ENCODE measurements at regions not wholly inside any gene's neighbourhood (a gene's known extent, or its start where the extent isn't known, plus 50 kb on each side); places are given as distances from the start of the nearest gene placed in this dataset.

DNA sequence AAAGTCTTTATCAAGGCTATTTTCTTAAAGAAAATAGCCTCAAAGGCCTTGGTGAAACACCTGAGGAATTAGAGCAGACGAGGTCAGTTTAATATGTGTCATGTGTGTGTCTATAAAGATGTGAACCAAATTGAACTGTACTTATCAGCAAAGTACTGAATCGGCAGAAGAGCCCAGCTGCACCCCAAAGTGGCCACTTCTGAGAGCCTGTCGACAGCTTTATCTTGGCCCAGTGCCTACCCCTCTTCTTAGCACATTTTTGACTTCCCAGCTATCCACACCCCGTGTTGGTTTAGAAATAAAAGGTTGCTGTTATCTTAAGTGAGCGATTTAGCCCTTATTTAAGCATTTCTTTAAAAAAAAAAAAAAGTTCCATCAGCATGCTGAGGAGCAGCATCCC, 329.7 kb downstream of the FBXW7 start:
- TF ChIP-seq, protein P1, sequence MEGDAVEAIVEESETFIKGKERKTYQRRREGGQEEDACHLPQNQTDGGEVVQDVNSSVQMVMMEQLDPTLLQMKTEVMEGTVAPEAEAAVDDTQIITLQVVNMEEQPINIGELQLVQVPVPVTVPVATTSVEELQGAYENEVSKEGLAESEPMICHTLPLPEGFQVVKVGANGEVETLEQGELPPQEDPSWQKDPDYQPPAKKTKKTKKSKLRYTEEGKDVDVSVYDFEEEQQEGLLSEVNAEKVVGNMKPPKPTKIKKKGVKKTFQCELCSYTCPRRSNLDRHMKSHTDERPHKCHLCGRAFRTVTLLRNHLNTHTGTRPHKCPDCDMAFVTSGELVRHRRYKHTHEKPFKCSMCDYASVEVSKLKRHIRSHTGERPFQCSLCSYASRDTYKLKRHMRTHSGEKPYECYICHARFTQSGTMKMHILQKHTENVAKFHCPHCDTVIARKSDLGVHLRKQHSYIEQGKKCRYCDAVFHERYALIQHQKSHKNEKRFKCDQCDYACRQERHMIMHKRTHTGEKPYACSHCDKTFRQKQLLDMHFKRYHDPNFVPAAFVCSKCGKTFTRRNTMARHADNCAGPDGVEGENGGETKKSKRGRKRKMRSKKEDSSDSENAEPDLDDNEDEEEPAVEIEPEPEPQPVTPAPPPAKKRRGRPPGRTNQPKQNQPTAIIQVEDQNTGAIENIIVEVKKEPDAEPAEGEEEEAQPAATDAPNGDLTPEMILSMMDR (IDR thresholded peaks at IDR 0.05; ENCODE audit: low read depth, low read length, poor library complexity, severe bottlenecking): no peak
- no peak for TF ChIP-seq EZH2phosphoT487 (IDR thresholded peaks at IDR 0.05; ENCODE audit: borderline replicate concordance, low read length)

All from DOHH2 (cell line).